ENCODE measurements at regions not wholly inside any gene's neighbourhood (a gene's known extent, or its start where the extent isn't known, plus 50 kb on each side); places are given as distances from the start of the nearest gene placed in this dataset.

- Histone ChIP-seq H3K79me2 (ENCODE audit: insufficient read depth, low read length) (no peaks in the 10 kb centered on the region), H2AFZ (ENCODE audit: low read depth, low read length, poor library complexity, severe bottlenecking) (no peak overlapping the region), H3K9me3 (ENCODE audit: control insufficient read depth in 1 of 2, insufficient read depth in 1 of 2, low read depth in 1 of 2, low read length in 2 of 2) (no peaks in the 10 kb centered on the region), H3K4me1 (ENCODE audit: control insufficient read depth in 1 of 2, insufficient read depth in 2 of 2, low read length in 2 of 2) (peaks cover 0 to 5% of the 10 kb centered on the region in 2 experiments; a peak in 1 of 4 replicates), H3K4me2 (ENCODE audit: low read length) (no peak overlapping the region), H3K27me3 (ENCODE audit: insufficient read depth, low read length) (no peaks in the 10 kb centered on the region), H4K20me1 (ENCODE audit: insufficient read depth) (no peaks in the 10 kb centered on the region), H3K9ac (ENCODE audit: low read length) (no peak overlapping the region), H3K27ac (ENCODE audit: low read depth, low read length) (no peak overlapping the region), H3K36me3 (ENCODE audit: control insufficient read depth in 1 of 2, insufficient read depth in 2 of 2, low read length in 2 of 2) (no peaks in the 10 kb centered on the region), H3K4me3 (replicated peaks in 1 of 2; ENCODE audit: low read depth in 1 of 2, low read length in 2 of 2) (no peak overlapping the region), H3K9me2 (ENCODE audit: insufficient read depth) (no peaks in the 10 kb centered on the region)
- TF ChIP-seq CEBPB (IDR thresholded peaks at IDR 0.05; ENCODE audit: low read depth) = no peak
- ChIA-PET POLR2A (no interaction called here), RAD21 (ENCODE audit: low non-redundant PET in 1 of 2, low total read pairs in 2 of 2, uncharacterized antibody in 2 of 2, unreplicated experiment in 2 of 2) (no interaction called here), CTCF (no interaction called here)
- no TSS peak for BruUV-seq (replicated peaks)
- ATAC-seq = no peak
- DNase-seq (ENCODE audit: low read depth, low spot score) = no peak
- intact Hi-C loops (cut with micrococcal nuclease) = no loop called here
Observed at GRCh38 chr10:29117781-29118180, 171.1 kb upstream of the LYZL1 start.

GRCh38 chr10:29119374-29119773 lies 169.5 kb upstream of the LYZL1 start:
- Histone ChIP-seq H3K9me3 (ENCODE audit: control insufficient read depth in 1 of 2, insufficient read depth in 1 of 2, low read depth in 1 of 2, low read length in 2 of 2) (no peaks in the 10 kb centered on the region), H3K4me1 (ENCODE audit: control insufficient read depth in 1 of 2, insufficient read depth in 2 of 2, low read length in 2 of 2) (peaks cover 0 to 5% of the 10 kb centered on the region in 2 experiments; a peak in 1 of 4 replicates), H2AFZ (ENCODE audit: low read depth, low read length, poor library complexity, severe bottlenecking) (peak overlapping the region; percentile 46), H3K4me3 (replicated peaks in 1 of 2; ENCODE audit: low read depth in 1 of 2, low read length in 2 of 2) (no peak overlapping the region), H3K27me3 (ENCODE audit: insufficient read depth, low read length) (no peaks in the 10 kb centered on the region), H3K9ac (ENCODE audit: low read length) (no peak overlapping the region), H3K27ac (ENCODE audit: low read depth, low read length) (no peak overlapping the region), H3K36me3 (ENCODE audit: control insufficient read depth in 1 of 2, insufficient read depth in 2 of 2, low read length in 2 of 2) (no peaks in the 10 kb centered on the region), H3K79me2 (ENCODE audit: insufficient read depth, low read length) (no peaks in the 10 kb centered on the region), H4K20me1 (ENCODE audit: insufficient read depth) (no peaks in the 10 kb centered on the region), H3K4me2 (ENCODE audit: low read length) (no peak overlapping the region), H3K9me2 (ENCODE audit: insufficient read depth) (no peaks in the 10 kb centered on the region)
- CTCF ChIA-PET = interaction anchor here (0.6 to 1.7 kb wide), 7 partner anchors 10 to 487 kb away, joined by 3 to 12 read pairs (median 5); no protein-coding TSS in a partner anchor
- BruUV-seq (replicated peaks) = no TSS peak
- ATAC-seq = peak; percentile 87
- intact Hi-C loops (cut with micrococcal nuclease) = no loop called here
- POLR2A ChIA-PET = no interaction called here
- 0 out of 2 replicates have a peak, but pooled peaks have one; percentile 22 for TF ChIP-seq CBX3 (IDR thresholded peaks at IDR 0.05; ENCODE audit: low read depth)
- no peak for TF ChIP-seq ZNF274 (IDR thresholded peaks at IDR 0.05; ENCODE audit: low read depth, low read length)
- peak; percentile 39 to 92 (median 78); a peak in 5 of 6 replicates for TF ChIP-seq CTCF (IDR thresholded peaks at IDR 0.05 in 2 of 3, conservative IDR thresholded peaks at IDR 0.05 in 1 of 3; ENCODE audit: borderline replicate concordance in 1 of 3, insufficient read depth in 1 of 3, low read depth in 2 of 3, low read length in 2 of 3)
- no peak for TF ChIP-seq ZFX (IDR thresholded peaks at IDR 0.05)
- peak; percentile 54 for TF ChIP-seq RAD21 (IDR thresholded peaks at IDR 0.05; ENCODE audit: low read depth)
- peak; percentile 29 for DNase-seq (ENCODE audit: low read depth, low spot score)
- RAD21 ChIA-PET (ENCODE audit: low non-redundant PET in 1 of 2, low total read pairs in 2 of 2, uncharacterized antibody in 2 of 2, unreplicated experiment in 2 of 2) = interaction anchor here in 1 of 2 experiments (1.3 kb wide), 1 partner anchor 456 kb away, joined by 3 read pairs; no protein-coding TSS in a partner anchor

Data from HCT116 (cell line).